Renal cortex interstitium (tissue), 11 donors: ENCODE measurements at regions not wholly inside any gene's neighbourhood (a gene's known extent, or its start where the extent isn't known, plus 50 kb on each side); places are given as distances from the start of the nearest gene placed in this dataset.
"Not testable (repeated sequence)": the region's sequence is repeated elsewhere in the genome, so short reads cannot be mapped to it uniquely, and the experiment has no call there.

Experiments used
- DNase-seq, 11 donors: peaks; one replicate each; pipeline ENCODE4 v3.0.0-alpha.2; 2013; ENCODE audit warnings: low read depth in 9 of 11, low spot score in 4 of 11; ENCODE audit errors: extremely low read depth in 1 of 11

DNA sequence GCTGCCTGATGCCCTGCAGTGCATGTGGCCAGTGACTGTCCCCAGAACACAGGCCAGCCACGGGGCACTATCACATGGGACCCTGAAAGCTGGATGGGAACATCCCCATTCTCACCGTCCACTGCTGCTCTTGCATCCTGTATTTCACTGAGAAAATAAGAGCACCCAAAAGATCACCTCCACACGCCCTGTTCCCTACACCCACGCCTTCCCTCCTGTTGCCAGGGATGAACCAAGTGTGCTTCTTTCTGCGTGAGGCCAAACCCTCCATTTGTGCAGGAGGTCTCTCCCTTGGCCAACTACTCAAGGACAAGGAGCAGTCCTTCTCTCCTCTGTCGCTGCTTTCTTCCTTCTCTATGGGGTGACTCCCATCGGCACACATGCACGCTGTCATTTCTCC lies 118.3 kb downstream of the LRRC37A3 start:
- DNase-seq: not testable (repeated sequence)

GRCh38 chr17:64800361-64800895 lies 118.8 kb downstream of the LRRC37A3 start:
- not testable (repeated sequence) for DNase-seq

DNA sequence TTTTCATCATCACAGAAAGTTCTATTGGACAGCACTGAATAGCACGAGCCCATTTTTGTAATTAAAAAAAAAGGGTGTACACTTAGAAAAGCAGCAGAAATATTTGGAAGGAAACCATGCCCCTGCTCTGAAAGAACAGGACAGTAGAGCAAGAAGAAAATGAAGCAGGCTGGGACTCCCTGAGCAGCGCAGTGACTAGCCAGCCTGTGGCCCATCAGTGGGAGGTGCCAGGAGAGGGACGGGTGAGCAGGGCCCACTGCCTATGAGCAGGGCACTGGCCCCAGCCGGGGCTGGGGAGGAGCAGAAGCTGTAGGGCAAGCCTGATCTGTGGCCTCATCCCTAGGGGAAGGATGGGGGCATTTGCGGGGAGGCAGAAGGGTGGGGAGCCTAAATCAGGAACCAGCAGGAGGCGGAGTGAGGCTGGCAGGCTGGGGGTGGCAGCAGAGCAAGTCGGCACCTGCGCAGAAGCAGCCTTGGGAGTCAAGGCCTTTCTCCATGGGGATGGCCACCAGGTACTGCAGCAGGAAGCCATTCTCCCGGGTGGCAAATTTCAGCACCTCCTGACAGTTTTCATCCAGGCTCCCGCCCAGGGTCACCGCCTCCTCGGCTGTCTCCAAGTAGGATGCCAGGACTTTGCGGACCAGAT lies 119.6 kb downstream of the LRRC37A3 start:
- DNase-seq: not testable (repeated sequence)

DNA sequence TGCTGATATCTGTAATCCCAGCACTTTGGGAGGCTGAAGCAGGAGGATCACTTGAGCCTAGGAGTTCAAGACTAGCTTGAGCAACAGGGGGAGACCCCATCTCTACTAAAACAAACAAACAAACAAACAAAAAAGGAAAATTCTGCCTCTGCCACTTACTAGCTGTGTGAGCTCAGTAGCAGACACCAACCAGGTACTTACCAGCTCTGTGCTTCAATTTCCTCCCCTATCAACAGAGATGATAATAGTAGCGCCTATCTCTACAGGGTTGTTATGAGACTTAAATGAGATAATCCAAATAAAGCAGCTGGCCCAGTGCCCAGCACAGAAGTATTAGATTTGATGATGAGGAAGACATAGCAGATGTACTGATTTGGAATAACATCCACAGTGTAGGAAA lies 120.3 kb downstream of the LRRC37A3 start:
- DNase-seq: not testable (repeated sequence)

- DNase-seq: not testable (repeated sequence)
Observed at GRCh38 chr17:64798489-64798790, 120.8 kb downstream of the LRRC37A3 start.

DNA sequence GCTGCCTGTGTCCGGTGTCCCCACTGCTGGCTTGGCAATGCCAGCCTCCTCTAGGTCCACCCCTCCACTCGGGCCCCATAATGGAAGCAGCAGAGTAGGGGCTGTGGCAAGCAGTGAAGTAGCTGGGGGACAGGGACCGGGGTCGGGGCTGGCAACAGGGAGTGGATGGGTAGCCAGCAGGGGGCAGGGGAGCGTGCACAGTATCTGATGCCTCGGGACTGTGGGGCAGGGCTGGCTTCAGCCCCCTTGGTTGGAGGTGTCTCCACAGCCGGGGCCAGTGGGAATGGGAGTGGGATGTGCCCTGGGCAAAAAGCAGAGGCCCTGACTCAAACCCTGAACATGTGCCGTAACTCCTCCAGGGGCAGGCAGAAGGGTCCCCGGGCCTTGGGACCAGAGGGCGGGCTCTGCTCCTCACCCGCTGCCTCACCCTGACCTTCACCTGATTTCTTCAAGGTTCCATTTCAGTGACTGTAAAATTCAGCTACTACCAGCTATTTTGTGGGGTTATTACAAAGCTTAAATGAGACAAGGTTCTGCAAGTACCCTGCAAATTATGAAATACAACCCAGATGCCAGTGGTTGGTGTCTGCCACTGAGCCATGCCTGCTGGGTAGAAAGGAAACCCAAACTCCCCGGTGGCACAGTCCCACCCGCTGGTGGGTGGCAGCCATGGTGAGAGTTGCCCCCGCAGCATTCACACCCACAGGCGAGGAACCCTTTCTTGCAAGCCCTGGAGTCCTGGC lies 121.4 kb downstream of the LRRC37A3 start:
- DNase-seq: not testable (repeated sequence)

DNA sequence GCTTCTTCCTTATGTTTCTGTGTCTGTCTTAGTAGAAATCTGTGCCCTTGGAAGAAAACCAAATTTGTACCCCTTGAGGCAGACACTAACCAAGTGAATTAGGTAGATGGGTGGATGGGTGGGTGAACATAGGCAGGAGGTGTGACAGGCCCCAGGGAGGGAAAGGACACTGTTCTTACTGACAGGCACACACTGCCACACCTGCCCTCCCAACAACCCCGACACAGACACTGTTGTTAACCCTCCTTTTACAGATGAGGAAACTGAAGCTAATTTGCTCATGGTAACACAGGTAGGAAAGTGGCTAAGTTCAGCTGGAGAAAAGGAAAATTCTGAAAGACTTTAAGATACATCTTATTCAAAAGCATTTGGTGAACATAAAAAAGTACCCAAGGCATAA lies 123.9 kb downstream of the LRRC37A3 start:
- not testable (repeated sequence) for DNase-seq

GRCh38 chr17:64794548-64795274 lies 124.6 kb downstream of the LRRC37A3 start:
- DNase-seq: not testable (repeated sequence)

DNA sequence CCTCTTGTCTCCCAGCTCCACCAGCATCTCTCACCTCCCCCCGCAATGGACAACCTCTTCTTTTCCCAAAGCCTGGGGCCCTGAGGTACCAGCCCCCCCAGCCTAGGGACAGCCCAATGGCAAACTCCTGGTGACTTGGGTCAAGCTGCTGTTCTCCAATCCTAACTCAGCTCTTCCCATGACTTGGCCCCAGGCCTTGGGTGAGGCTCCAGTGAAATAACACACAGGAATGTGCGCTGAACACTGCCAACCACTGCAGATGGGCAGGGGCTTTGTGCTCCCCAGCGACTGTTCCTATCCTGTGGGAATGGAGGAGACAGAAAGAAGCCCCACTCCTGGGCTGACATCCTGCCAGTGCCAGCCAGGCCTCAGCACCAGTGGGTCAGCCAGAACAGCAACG lies 125.2 kb downstream of the LRRC37A3 start:
- DNase-seq: not testable (repeated sequence)

GRCh38 chr17:64792793-64793575 lies 126.3 kb downstream of the LRRC37A3 start:
- not testable (repeated sequence) for DNase-seq

DNA sequence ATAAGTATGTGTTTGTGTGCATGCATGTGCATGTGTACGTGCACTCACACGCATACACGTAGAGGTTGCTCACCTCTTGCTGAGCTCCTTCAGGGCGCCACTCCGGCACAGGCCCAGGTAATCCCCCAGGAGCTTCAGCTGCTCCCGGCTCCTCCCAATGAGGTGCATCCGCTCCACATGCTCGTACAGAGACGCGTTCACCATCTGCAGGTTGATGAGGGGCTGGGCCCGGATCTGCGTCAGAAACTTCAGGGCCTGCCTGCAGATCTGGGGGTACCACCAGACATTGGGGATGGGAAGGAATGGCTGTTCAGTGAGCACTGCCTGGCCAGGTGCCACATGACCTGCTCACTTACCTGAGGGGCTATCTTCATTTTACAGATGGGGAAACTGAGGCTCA lies 127.0 kb downstream of the LRRC37A3 start:
- DNase-seq: not testable (repeated sequence)

- not testable (repeated sequence) for DNase-seq
Observed at GRCh38 chr17:64791691-64792090, 127.6 kb downstream of the LRRC37A3 start.

DNA sequence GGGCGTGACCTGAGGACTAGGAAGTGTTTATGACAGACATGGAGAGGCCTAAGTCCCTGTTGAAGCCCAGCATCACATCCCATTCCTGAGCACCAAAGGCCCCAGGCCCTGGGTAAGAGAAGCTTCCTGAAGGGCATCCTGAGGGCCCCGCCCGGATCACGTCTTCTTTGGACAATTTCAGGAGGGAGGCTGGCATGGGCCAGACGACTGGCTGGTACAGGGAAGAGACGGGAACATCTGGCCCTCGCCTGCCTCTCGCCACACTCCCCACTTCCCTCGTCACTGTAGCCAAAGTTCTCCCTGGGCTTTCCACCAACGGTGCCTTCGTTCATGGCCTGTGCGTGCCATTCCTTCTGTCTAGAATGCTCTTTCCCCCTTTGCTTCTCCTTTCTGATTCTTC lies 128.1 kb downstream of the LRRC37A3 start:
- not testable (repeated sequence) for DNase-seq

- DNase-seq: not testable (repeated sequence)
Observed at GRCh38 chr17:64790690-64791089, 128.6 kb upstream of the SMURF2 start.

DNA sequence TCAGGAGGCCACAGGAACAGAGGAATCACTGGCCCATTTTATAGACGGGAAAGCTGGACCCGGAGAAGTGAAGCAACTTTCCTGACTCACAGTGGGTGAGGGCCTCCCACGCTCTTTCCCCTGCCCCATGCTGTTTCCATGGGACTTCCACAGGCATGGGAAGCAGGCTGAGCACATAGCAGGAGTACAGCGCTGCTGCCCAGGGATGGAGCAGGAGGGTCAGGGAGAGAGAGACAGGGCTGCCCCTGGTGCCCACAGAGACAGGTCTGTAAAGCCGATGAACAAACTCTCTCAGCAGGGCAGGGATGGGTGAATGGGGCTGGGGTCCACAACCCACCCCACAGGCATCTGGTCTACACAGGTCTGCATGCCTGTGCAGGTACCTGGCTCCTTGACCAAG lies 128.1 kb upstream of the SMURF2 start:
- not testable (repeated sequence) for DNase-seq

GRCh38 chr17:64789061-64789445 lies 126.9 kb upstream of the SMURF2 start:
- DNase-seq: not testable (repeated sequence)

DNA sequence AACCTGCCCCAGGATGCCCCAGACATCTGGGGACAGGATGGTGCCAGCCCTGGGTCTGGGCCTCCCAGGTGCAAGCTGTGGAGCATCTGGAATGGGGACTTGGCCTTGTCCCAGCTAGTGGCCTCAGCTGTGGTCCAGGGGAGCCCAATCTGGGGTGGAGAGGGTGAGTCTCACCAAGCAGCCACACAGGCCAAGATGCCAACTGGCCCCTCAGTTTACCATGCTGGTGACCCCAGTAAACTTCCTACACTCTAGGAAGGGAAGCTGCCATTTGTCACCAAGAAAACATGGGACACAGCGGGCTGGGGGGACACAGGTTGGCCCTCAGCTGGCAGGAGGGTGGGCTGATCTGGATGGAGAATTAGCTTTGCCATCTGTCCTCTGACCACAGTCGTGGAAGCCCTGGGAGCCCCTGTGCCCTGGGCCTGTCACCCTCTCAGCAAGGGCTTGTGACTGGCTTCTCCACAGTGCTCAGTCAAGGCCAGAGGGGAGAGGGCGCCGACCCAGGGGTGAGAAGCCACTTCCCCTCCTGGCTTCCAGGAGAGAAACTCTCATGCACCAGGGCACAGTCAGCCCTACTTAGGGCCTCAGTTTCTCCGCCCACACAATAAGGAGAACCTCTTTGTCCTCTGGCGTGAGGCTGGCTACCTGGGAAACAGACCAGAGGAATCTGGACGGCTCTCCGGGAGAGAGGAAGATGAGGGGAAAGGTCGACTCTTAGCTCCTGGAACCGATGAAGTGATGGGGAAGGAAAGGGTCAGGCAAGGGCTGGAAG lies 126.4 kb upstream of the SMURF2 start:
- no peak for DNase-seq

GRCh38 chr17:64787921-64788271 lies 125.8 kb upstream of the SMURF2 start:
- DNase-seq: no peak
